Tibial nerve (tissue), 4 donors: ENCODE measurements at regions not wholly inside any gene's neighbourhood (a gene's known extent, or its start where the extent isn't known, plus 50 kb on each side); places are given as distances from the start of the nearest gene placed in this dataset.

Experiments
- DNase-seq, 2 donors: peaks; one replicate each; pipeline ENCODE4 v3.0.0-alpha.2; 2019; ENCODE audit warnings: low spot score in 2 of 2
- H3K27ac ChIP-seq, 4 donors: fragments of 200-600 bp; sonication (generic) in 3 of 4; one replicate each; pipeline ENCODE4 v1.5.1; 2017 to 2019; ENCODE audit warnings: mild to moderate bottlenecking in 1 of 4
- H3K27me3 ChIP-seq, 2 donors: fragments of 200-600 bp; sonication (generic) in 1 of 2; one replicate each; pipeline versions ENCODE4 v1.5.1 to v1.6.0; 2017 to 2019
- H3K36me3 ChIP-seq, 3 donors: fragments of 200-600 bp; sonication (generic); one replicate each; pipeline ENCODE4 v1.5.1; 2018 to 2019
- H3K4me1 ChIP-seq, 4 donors: fragments of 200-600 bp; sonication (generic) in 3 of 4; one replicate each; pipeline ENCODE4 v1.5.1; 2017 to 2019
- H3K4me3 ChIP-seq, 4 donors: fragments of 200-600 bp; sonication (generic) in 3 of 4; one replicate each; pipeline ENCODE4 v1.5.1; 2017 to 2019; ENCODE audit warnings: mild to moderate bottlenecking in 1 of 4, moderate library complexity in 1 of 4
- H3K9me3 ChIP-seq, 4 donors: fragments of 200-600 bp; sonication (generic) in 3 of 4; one replicate each; pipeline ENCODE4 v1.5.1; 2017 to 2019
- EP300 ChIP-seq, 2 donors: sonication (generic); formaldehyde crosslinking; IDR thresholded peaks; one replicate each; pipeline ENCODE4 v1.6.1; 2017; ENCODE audit warnings: antibody characterized with exemption in 2 of 2, mild to moderate bottlenecking in 1 of 2
- POLR2A ChIP-seq, 2 donors: fragments of 450-650 bp; IDR thresholded peaks; one replicate each; pipeline ENCODE4 v1.6.1; 2017; ENCODE audit warnings: antibody characterized with exemption in 2 of 2, mild to moderate bottlenecking in 2 of 2, moderate library complexity in 2 of 2
- WGBS, 2 donors: methylation state at CpG; one replicate each; pipeline ENCODE4 v1.1.5; 2018; 5-methylcytosine and 5-hydroxymethylcytosine counted together
- TF ChIP-seq, protein P1 (sequence below), 5 experiments: fragments of 200-600 bp in 3 of 5; fragments of 450-650 bp in 2 of 5; sonication (generic) in 3 of 5; IDR thresholded peaks; one replicate each; pipeline ENCODE4 v1.5.1; 2016 to 2019; ENCODE audit warnings: antibody characterized with exemption in 5 of 5, mild to moderate bottlenecking in 3 of 5, moderate library complexity in 2 of 5

DNA sequence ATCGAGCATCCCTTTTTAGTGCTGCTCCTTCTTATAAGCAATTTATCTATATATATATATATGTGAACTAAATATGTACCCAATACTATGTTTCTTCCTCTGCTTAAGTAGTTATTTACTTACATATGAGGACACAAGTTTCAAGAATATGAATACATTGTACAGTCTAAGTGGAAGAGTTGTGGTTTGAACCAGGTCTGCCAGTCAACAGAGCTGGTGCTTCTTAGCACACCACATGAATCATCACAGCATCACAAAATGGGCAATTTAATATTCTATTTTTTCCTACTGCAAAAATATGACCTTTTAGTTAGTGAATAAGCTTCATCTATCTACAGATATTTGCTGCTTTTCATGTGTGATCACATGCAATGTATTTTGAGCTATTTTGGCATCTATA lies 64.4 kb upstream of the SPAG16 start:
- 74 to 97% methylated on average over 1 of the region's 1 CpG for WGBS, 2 donors
- Histone ChIP-seq H3K36me3 (no peaks in the 10 kb centered on the region), H3K9me3 (no peaks in the 10 kb centered on the region), H3K27ac (no peak overlapping the region), H3K4me3 (no peak overlapping the region), H3K27me3 (no peaks in the 10 kb centered on the region), H3K4me1 (peaks cover 0 to 21% (median 0%) of the 10 kb centered on the region in 4 donors)
- no peak for TF ChIP-seq EP300 (IDR thresholded peaks at IDR 0.05)
- TF ChIP-seq, protein P1, sequence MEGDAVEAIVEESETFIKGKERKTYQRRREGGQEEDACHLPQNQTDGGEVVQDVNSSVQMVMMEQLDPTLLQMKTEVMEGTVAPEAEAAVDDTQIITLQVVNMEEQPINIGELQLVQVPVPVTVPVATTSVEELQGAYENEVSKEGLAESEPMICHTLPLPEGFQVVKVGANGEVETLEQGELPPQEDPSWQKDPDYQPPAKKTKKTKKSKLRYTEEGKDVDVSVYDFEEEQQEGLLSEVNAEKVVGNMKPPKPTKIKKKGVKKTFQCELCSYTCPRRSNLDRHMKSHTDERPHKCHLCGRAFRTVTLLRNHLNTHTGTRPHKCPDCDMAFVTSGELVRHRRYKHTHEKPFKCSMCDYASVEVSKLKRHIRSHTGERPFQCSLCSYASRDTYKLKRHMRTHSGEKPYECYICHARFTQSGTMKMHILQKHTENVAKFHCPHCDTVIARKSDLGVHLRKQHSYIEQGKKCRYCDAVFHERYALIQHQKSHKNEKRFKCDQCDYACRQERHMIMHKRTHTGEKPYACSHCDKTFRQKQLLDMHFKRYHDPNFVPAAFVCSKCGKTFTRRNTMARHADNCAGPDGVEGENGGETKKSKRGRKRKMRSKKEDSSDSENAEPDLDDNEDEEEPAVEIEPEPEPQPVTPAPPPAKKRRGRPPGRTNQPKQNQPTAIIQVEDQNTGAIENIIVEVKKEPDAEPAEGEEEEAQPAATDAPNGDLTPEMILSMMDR (IDR thresholded peaks at IDR 0.05): no peak
- no peak for TF ChIP-seq POLR2A (IDR thresholded peaks at IDR 0.05)
- DNase-seq: no peak

DNA sequence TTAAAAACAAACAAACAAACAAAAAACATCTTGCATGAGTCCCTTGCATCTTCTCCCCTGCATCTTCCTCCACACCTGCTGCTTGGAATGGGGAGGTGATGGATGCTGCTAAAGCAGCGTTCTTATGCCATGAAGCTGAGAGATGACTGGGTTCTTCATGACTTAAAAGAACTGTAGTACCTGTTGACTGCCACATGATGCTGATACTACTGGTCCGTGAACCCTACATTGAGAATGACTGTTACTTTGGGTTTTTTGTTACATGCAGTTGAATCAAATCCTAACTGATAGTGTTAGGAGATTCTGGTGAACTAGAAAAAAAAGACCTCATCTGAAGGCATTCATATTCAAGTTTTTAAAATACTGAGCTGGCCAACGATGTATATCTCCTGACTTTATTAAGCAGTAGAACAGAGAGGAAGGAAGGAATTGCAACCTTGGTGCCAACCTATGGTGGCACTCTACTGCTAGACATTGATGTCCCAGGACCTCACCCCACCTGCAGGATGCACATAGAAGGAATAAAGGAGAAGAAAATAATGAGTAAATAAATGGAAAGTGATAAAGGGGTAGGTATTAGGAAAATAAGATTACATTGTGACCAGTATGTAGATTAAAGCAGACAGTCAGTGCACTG lies 63.2 kb upstream of the SPAG16 start:
- no peak for DNase-seq
- WGBS, 2 donors: 83 to 94% methylated on average over 3 of the region's 3 CpGs
- Histone ChIP-seq H3K9me3 (no peaks in the 10 kb centered on the region), H3K27ac (no peak overlapping the region), H3K4me3 (no peak overlapping the region), H3K36me3 (no peaks in the 10 kb centered on the region), H3K27me3 (no peaks in the 10 kb centered on the region), H3K4me1 (peaks cover 0 to 16% (median 0%) of the 10 kb centered on the region in 4 donors)
- TF ChIP-seq EP300 (IDR thresholded peaks at IDR 0.05) (no peak), POLR2A (IDR thresholded peaks at IDR 0.05) (no peak)
- TF ChIP-seq, protein P1 (IDR thresholded peaks at IDR 0.05): no peak

DNA sequence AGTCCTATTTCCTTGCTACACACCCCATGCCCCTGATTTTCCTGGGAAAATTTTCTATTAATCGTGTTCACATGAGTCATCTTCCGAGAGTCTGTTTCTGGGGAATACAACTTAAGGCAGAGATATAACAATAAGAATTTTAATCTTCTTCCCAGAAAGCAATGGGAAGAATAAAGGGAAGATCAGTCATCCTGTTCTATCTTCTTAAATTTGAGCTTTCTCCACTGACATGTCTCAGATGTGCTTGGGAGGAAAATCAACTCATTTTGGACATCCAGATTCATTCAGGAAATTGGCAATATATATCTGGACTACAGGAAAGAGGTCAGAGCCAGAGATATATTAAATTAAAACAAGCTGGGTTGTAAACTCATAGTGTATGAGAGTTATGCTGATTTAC lies 62.3 kb upstream of the SPAG16 start:
- Histone ChIP-seq H3K4me1 (peaks cover 0 to 7% (median 0%) of the 10 kb centered on the region in 4 donors), H3K36me3 (no peaks in the 10 kb centered on the region), H3K27ac (no peak overlapping the region), H3K27me3 (no peaks in the 10 kb centered on the region), H3K9me3 (no peaks in the 10 kb centered on the region), H3K4me3 (no peak overlapping the region)
- no peak for TF ChIP-seq EP300 (IDR thresholded peaks at IDR 0.05)
- no peak for TF ChIP-seq POLR2A (IDR thresholded peaks at IDR 0.05)
- TF ChIP-seq, protein P1 (IDR thresholded peaks at IDR 0.05): no peak
- DNase-seq: no peak
- WGBS, 2 donors: 60 to 68% methylated on average over 2 of the region's 2 CpGs

DNA sequence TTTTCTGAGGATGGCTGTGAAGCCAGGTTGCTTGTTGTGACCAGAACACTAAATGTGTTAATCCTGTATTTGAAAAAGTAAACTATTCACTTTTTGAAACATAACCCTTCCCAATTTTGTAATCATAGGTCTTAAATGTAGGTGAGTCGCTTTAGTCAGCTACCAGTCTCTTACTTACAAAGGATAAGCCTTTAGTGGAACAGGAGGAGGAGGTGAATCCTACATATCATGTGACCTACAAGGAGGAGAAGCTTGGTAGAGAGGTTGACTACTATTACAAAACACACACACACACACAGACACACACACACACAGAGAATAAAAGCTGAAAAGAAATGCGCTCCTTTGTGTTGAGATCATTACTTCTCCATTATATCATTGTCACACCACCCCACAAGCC lies 59.9 kb upstream of the SPAG16 start:
- Histone ChIP-seq H3K4me1 (no peaks in the 10 kb centered on the region), H3K4me3 (no peak overlapping the region), H3K27me3 (no peaks in the 10 kb centered on the region), H3K9me3 (no peaks in the 10 kb centered on the region), H3K27ac (no peak overlapping the region), H3K36me3 (no peaks in the 10 kb centered on the region)
- DNase-seq: no peak
- WGBS, 2 donors: 79 to 97% methylated on average over 2 of the region's 2 CpGs
- TF ChIP-seq POLR2A (IDR thresholded peaks at IDR 0.05) (no peak), EP300 (IDR thresholded peaks at IDR 0.05) (no peak)
- TF ChIP-seq, protein P1 (IDR thresholded peaks at IDR 0.05): no peak

DNA sequence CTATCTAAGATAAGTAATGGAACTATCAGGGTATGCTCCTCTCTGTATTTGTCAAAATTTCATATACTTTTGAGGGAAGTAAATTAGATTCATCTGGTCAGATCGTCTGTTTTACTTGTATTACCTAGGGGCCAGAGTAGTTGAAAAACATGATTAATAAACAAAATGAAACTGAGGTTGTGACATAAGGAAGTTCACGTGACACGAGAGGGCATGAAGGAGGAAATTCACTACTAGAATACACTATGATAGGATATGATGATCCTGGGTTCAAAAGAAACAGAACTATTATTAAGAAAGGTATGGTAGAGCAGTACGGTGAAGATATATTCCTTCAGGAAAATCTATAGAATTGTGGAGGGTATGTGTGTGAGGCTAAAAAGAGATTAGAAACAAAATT lies 58.4 kb upstream of the SPAG16 start:
- H3K4me3 ChIP-seq: no peak overlapping the region
- H3K4me1 ChIP-seq: no peaks in the 10 kb centered on the region
- 68 to 69% methylated on average over 4 of the region's 4 CpGs for WGBS, 2 donors
- H3K27me3 ChIP-seq: no peaks in the 10 kb centered on the region
- TF ChIP-seq, protein P1 (IDR thresholded peaks at IDR 0.05): no peak
- no peak for TF ChIP-seq EP300 (IDR thresholded peaks at IDR 0.05)
- no peak for TF ChIP-seq POLR2A (IDR thresholded peaks at IDR 0.05)
- H3K9me3 ChIP-seq: no peaks in the 10 kb centered on the region
- no peaks in the 10 kb centered on the region for H3K36me3 ChIP-seq
- no peak overlapping the region for H3K27ac ChIP-seq
- no peak for DNase-seq
